ENCODE measurements at regions not wholly inside any gene's neighbourhood (a gene's known extent, or its start where the extent isn't known, plus 50 kb on each side); places are given as distances from the start of the nearest gene placed in this dataset.

- no peak for TF ChIP-seq CTCF (conservative IDR thresholded peaks at IDR 0.05)
- H3K4me1 Mint-ChIP-seq = no peaks in the 10 kb centered on the region
Observed at GRCh38 chr5:67297376-67297775, 100.8 kb upstream of the CD180 start.

More at GRCh38 chr5:67297376-67297775, 100.8 kb upstream of the CD180 start:
- no peaks in the 10 kb centered on the region for H3K36me3 Mint-ChIP-seq (ENCODE audit: insufficient read depth in 1 of 3, low read depth in 3 of 3)
- no peaks in the 10 kb centered on the region for H3K27me3 Mint-ChIP-seq (ENCODE audit: low read depth)
- Histone ChIP-seq H4K8ac (replicated peaks; ENCODE audit: insufficient read length, low read depth, low read length) (no peak overlapping the region), H2BK5ac (ENCODE audit: insufficient read length, low read length) (no peak overlapping the region), H3T11ph (ENCODE audit: low read length) (no peak overlapping the region), H2BK12ac (ENCODE audit: insufficient read length, low read depth, low read length) (no peak overlapping the region), H3K9ac (ENCODE audit: extremely low read depth, insufficient read length, low read length) (no peak overlapping the region), H3K18ac (ENCODE audit: insufficient read length, low read depth, low read length) (no peak overlapping the region), H2AK5ac (ENCODE audit: insufficient read length, low read length) (no peak overlapping the region), H3K79me1 (ENCODE audit: insufficient read depth, low read depth, low read length, poor library complexity, severe bottlenecking) (no peaks in the 10 kb centered on the region), H3K23ac (ENCODE audit: insufficient read length, low read depth, low read length) (no peak overlapping the region), H3K4me1 (ENCODE audit: insufficient read depth, low read length) (0 out of 2 replicates have a peak, but pooled peaks cover 2% of the 10 kb centered on the region), H3K27me3 (ENCODE audit: insufficient read depth, low read length) (no peaks in the 10 kb centered on the region), H4K91ac (ENCODE audit: insufficient read length, low read depth, low read length) (no peak overlapping the region), H4K20me1 (ENCODE audit: control insufficient read depth, insufficient read depth, insufficient read length) (no peaks in the 10 kb centered on the region), H3K14ac (ENCODE audit: insufficient read depth, low read length) (no peak overlapping the region), H3K27ac (ENCODE audit: insufficient read length, low read depth, low read length) (no peak overlapping the region), H3K56ac (ENCODE audit: insufficient read length, low read depth, low read length) (no peak overlapping the region), H3K23me2 (ENCODE audit: insufficient read length, low read depth, low read length, poor library complexity, severe bottlenecking) (no peaks in the 10 kb centered on the region), H2BK20ac (ENCODE audit: low read depth, low read length, poor library complexity, severe bottlenecking) (no peak overlapping the region), H3K79me2 (ENCODE audit: insufficient read depth, low read length) (no peaks in the 10 kb centered on the region), H2AFZ (ENCODE audit: low read length) (no peak overlapping the region), H3K9me3 (ENCODE audit: control insufficient read depth, low read depth, low read length) (no peaks in the 10 kb centered on the region), H3K4ac (ENCODE audit: low read depth, low read length) (no peak overlapping the region), H3K4me2 (ENCODE audit: insufficient read depth, insufficient read length, low read length) (no peak overlapping the region), H2BK120ac (ENCODE audit: low read depth, low read length, poor library complexity, severe bottlenecking) (no peak overlapping the region), H4K5ac (ENCODE audit: insufficient read length, low read depth, low read length) (no peak overlapping the region), H2BK15ac (ENCODE audit: low read depth, low read length) (no peak overlapping the region)
- H3K4me3 Mint-ChIP-seq = no peak overlapping the region
- WGBS (ENCODE audit: extremely low coverage, insufficient read length, low lambda C conversion rate) = no CpG with 5 or more reads among the region's 4 CpGs
- H3K27ac Mint-ChIP-seq = no peak overlapping the region
- DNase-seq = no peak
- no peaks in the 10 kb centered on the region for H3K9me3 Mint-ChIP-seq
